Astrocyte (in vitro differentiated cells and primary cell): ENCODE measurements at regions not wholly inside any gene's neighbourhood (a gene's known extent, or its start where the extent isn't known, plus 50 kb on each side); places are given as distances from the start of the nearest gene placed in this dataset.

ENCODE experiments used
- DNase-seq: peaks from one replicate; pipeline ENCODE4 v3.0.0-alpha.2; 2010; ENCODE audit warnings: low read depth
- FAIRE-seq: peaks from 2 replicates; lab custom pipeline; 2011; peaks lifted over from hg19 to GRCh38; lab: Jason Lieb, UNC
- H2AFZ ChIP-seq: 2 replicates; pipeline ENCODE4 v1.6.0; 2012; ENCODE audit warnings: low read depth, low read length, inconsistent platforms
- H3K27ac ChIP-seq: 2 replicates; pipeline ENCODE4 v1.5.1; 2011; ENCODE audit warnings: low read depth, low read length, inconsistent platforms
- H3K27me3 ChIP-seq: 2 replicates; pipeline ENCODE4 v1.6.0; 2011; ENCODE audit warnings: low read length, inconsistent platforms; ENCODE audit not compliant: insufficient read depth
- H3K36me3 ChIP-seq: 2 replicates; pipeline ENCODE4 v1.5.1; 2011; ENCODE audit warnings: low read length, inconsistent platforms; ENCODE audit not compliant: insufficient read depth
- H3K4me1 ChIP-seq: 2 replicates; pipeline ENCODE4 v1.5.1; 2011; ENCODE audit warnings: low read length, inconsistent platforms; ENCODE audit not compliant: insufficient read depth
- H3K4me2 ChIP-seq: 2 replicates; pipeline ENCODE4 v1.6.0; 2012; ENCODE audit warnings: low read length, inconsistent platforms
- H3K4me3 ChIP-seq: 2 replicates; pipeline ENCODE4 v1.5.1; 2011; ENCODE audit warnings: low read depth, mild to moderate bottlenecking, low read length, inconsistent platforms; ENCODE audit not compliant: insufficient read depth
- H3K79me2 ChIP-seq: 2 replicates; pipeline ENCODE4 v1.6.0; 2012; ENCODE audit warnings: mild to moderate bottlenecking, low read length, inconsistent platforms; ENCODE audit not compliant: insufficient read depth
- H3K9ac ChIP-seq: 2 replicates; pipeline ENCODE4 v1.6.0; 2012; ENCODE audit warnings: mild to moderate bottlenecking, low read length, inconsistent platforms
- H3K9me3 ChIP-seq: 2 replicates; pipeline ENCODE4 v1.5.1; 2012; ENCODE audit warnings: low read depth, mild to moderate bottlenecking, low read length, inconsistent platforms; ENCODE audit not compliant: insufficient read depth
- H4K20me1 ChIP-seq: 2 replicates; pipeline ENCODE4 v1.6.0; 2012; ENCODE audit warnings: low read length, inconsistent platforms; ENCODE audit not compliant: insufficient read depth
- H3K27ac Mint-ChIP-seq: one replicate; pipeline ENCODE4 v1.8.0; 2021; ENCODE audit warnings: mild to moderate bottlenecking, mixed read lengths; ENCODE audit not compliant: unreplicated experiment
- H3K27me3 Mint-ChIP-seq: one replicate; pipeline ENCODE4 v1.8.0; 2021; ENCODE audit warnings: low read depth, mixed read lengths; ENCODE audit not compliant: unreplicated experiment
- H3K36me3 Mint-ChIP-seq: one replicate; pipeline ENCODE4 v1.8.0; 2021; ENCODE audit warnings: low read depth, mixed read lengths; ENCODE audit not compliant: unreplicated experiment
- H3K4me1 Mint-ChIP-seq: one replicate; pipeline ENCODE4 v1.8.0; 2021; ENCODE audit warnings: low read depth, mixed read lengths; ENCODE audit not compliant: unreplicated experiment
- H3K4me3 Mint-ChIP-seq: one replicate; pipeline ENCODE4 v1.8.0; 2021; ENCODE audit warnings: mild to moderate bottlenecking, moderate library complexity, mixed read lengths; ENCODE audit not compliant: unreplicated experiment
- H3K9me3 Mint-ChIP-seq: one replicate; pipeline ENCODE4 v1.8.0; 2021; ENCODE audit warnings: mild to moderate bottlenecking, mixed read lengths; ENCODE audit not compliant: unreplicated experiment
- CTCF ChIP-seq: IDR thresholded peaks from 2 replicates; pipeline ENCODE4 v1.5.1; 2011; ENCODE audit warnings: low read depth, mild to moderate bottlenecking, inconsistent platforms, low read length, moderate library complexity; ENCODE audit not compliant: insufficient read depth
- EZH2 ChIP-seq: IDR thresholded peaks from 2 replicates; pipeline ENCODE4 v1.6.1; 2012; ENCODE audit warnings: mild to moderate bottlenecking, low read length, inconsistent platforms; ENCODE audit not compliant: insufficient read depth

- TF ChIP-seq CTCF, result no peak
- TF ChIP-seq EZH2, result no peak
- Histone ChIP-seq H2AFZ (no peak overlapping the region), H3K27me3 (no peaks in the 10 kb centered on the region), H3K79me2 (no peaks in the 10 kb centered on the region), H3K27ac (no peak overlapping the region), H3K9me3 (no peaks in the 10 kb centered on the region), H3K36me3 (no peaks in the 10 kb centered on the region), H3K4me2 (no peak overlapping the region), H3K4me3 (no peak overlapping the region), H3K4me1 (peaks cover 22% of the 10 kb centered on the region), H3K9ac (no peak overlapping the region), H4K20me1 (no peaks in the 10 kb centered on the region)
- Mint-ChIP-seq H3K9me3 (no peaks in the 10 kb centered on the region), H3K4me3 (no peak overlapping the region), H3K36me3 (no peaks in the 10 kb centered on the region), H3K27me3 (no peaks in the 10 kb centered on the region), H3K4me1 (peaks cover 9% of the 10 kb centered on the region), H3K27ac (no peak overlapping the region)
- DNase-seq, result peak; percentile 52
- no peak for FAIRE-seq
Measured at GRCh38 chr1:219697682-219698081, 84.8 kb upstream of the ZC3H11B start.

GRCh38 chr1:219692981-219693380 lies 80.1 kb upstream of the ZC3H11B start:
- Mint-ChIP-seq H3K27me3 (no peaks in the 10 kb centered on the region), H3K9me3 (no peaks in the 10 kb centered on the region), H3K4me1 (peaks cover 2% of the 10 kb centered on the region), H3K4me3 (no peak overlapping the region), H3K36me3 (no peaks in the 10 kb centered on the region), H3K27ac (no peak overlapping the region)
- Histone ChIP-seq H4K20me1 (no peaks in the 10 kb centered on the region), H3K27ac (no peak overlapping the region), H3K9me3 (no peaks in the 10 kb centered on the region), H3K4me2 (no peak overlapping the region), H3K9ac (no peak overlapping the region), H3K79me2 (no peaks in the 10 kb centered on the region), H3K27me3 (no peaks in the 10 kb centered on the region), H3K36me3 (no peaks in the 10 kb centered on the region), H3K4me1 (peaks cover 3% of the 10 kb centered on the region), H2AFZ (no peak overlapping the region), H3K4me3 (no peak overlapping the region)
- no peak for TF ChIP-seq EZH2
- no peak for TF ChIP-seq CTCF
- FAIRE-seq (no peak), DNase-seq (no peak)

GRCh38 chr1:219689774-219690173 lies 76.9 kb upstream of the ZC3H11B start:
- Histone ChIP-seq H3K27ac (no peak overlapping the region), H3K27me3 (no peaks in the 10 kb centered on the region), H3K4me2 (no peak overlapping the region), H3K9me3 (no peaks in the 10 kb centered on the region), H2AFZ (no peak overlapping the region), H3K79me2 (no peaks in the 10 kb centered on the region), H4K20me1 (no peaks in the 10 kb centered on the region), H3K9ac (no peak overlapping the region), H3K36me3 (no peaks in the 10 kb centered on the region), H3K4me1 (no peaks in the 10 kb centered on the region), H3K4me3 (no peak overlapping the region)
- TF ChIP-seq CTCF (no peak), EZH2 (no peak)
- Mint-ChIP-seq H3K9me3 (peaks cover 3% of the 10 kb centered on the region), H3K4me1 (peaks cover 2% of the 10 kb centered on the region), H3K36me3 (no peaks in the 10 kb centered on the region), H3K4me3 (no peak overlapping the region), H3K27ac (no peak overlapping the region), H3K27me3 (no peaks in the 10 kb centered on the region)
- no peak for FAIRE-seq
- no peak for DNase-seq
